ENCODE measurements at regions not wholly inside any gene's neighbourhood (a gene's known extent, or its start where the extent isn't known, plus 50 kb on each side); places are given as distances from the start of the nearest gene placed in this dataset.

- TF ChIP-seq, protein P1, sequence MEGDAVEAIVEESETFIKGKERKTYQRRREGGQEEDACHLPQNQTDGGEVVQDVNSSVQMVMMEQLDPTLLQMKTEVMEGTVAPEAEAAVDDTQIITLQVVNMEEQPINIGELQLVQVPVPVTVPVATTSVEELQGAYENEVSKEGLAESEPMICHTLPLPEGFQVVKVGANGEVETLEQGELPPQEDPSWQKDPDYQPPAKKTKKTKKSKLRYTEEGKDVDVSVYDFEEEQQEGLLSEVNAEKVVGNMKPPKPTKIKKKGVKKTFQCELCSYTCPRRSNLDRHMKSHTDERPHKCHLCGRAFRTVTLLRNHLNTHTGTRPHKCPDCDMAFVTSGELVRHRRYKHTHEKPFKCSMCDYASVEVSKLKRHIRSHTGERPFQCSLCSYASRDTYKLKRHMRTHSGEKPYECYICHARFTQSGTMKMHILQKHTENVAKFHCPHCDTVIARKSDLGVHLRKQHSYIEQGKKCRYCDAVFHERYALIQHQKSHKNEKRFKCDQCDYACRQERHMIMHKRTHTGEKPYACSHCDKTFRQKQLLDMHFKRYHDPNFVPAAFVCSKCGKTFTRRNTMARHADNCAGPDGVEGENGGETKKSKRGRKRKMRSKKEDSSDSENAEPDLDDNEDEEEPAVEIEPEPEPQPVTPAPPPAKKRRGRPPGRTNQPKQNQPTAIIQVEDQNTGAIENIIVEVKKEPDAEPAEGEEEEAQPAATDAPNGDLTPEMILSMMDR (IDR thresholded peaks at IDR 0.05; ENCODE audit: insufficient read depth, low read depth, low read length): no peak
- no peak for TF ChIP-seq EZH2 (IDR thresholded peaks at IDR 0.05; ENCODE audit: insufficient read depth, low read length)
These were observed 541.0 kb upstream of the SPTLC3 start for GRCh38 chr20:12467758-12468157.
